ENCODE measurements at regions not wholly inside any gene's neighbourhood (a gene's known extent, or its start where the extent isn't known, plus 50 kb on each side); places are given as distances from the start of the nearest gene placed in this dataset.

GRCh38 chr2:66080127-66080526 is 354.8 kb upstream of the MEIS1 start:
- in situ Hi-C loops (cut with HindIII; ENCODE audit: low pct_unique_long_range_greater_than_20kb, low sequenced_read_pairs) (no loop called here), intact Hi-C loops (cut with micrococcal nuclease; ENCODE audit: unreplicated experiment) (loop anchor here (10.0 kb wide), 1 partner anchor 155 kb away; no protein-coding TSS in a partner anchor)
- DNase-seq (ENCODE audit: low read depth, low spot score), result no peak
- Histone ChIP-seq H3K27me3 (ENCODE audit: control insufficient read depth, insufficient read depth, low read length) (no peaks in the 10 kb centered on the region; the same call in 1 of the 2 replicates), H3K4me1 (ENCODE audit: control insufficient read depth, insufficient read depth, low read length) (no peaks in the 10 kb centered on the region), H3K27ac (ENCODE audit: low read length) (no peak overlapping the region), H3K36me3 (ENCODE audit: control insufficient read depth, insufficient read depth, low read length) (no peaks in the 10 kb centered on the region), H3K4me3 (ENCODE audit: low read depth in 2 of 2, low read length in 2 of 2) (no peak overlapping the region), H3K9me3 (ENCODE audit: control insufficient read depth, insufficient read depth, low read depth, low read length) (no peaks in the 10 kb centered on the region)
- BruUV-seq (replicated peaks), result no TSS peak
- TF ChIP-seq CTCF (IDR thresholded peaks at IDR 0.05) (no peak), REST (IDR thresholded peaks at IDR 0.05; ENCODE audit: insufficient read depth in 1 of 2, low read depth in 2 of 2, low read length in 1 of 2) (no peak), SIN3A (IDR thresholded peaks at IDR 0.05; ENCODE audit: borderline replicate concordance, insufficient read depth, low read depth, low read length) (no peak), POLR2AphosphoS5 (IDR thresholded peaks at IDR 0.05; ENCODE audit: low read depth, low read length) (no peak), TCF7L2 (IDR thresholded peaks at IDR 0.05; ENCODE audit: low read depth, low read length) (no peak)
- POLR2A ChIA-PET, result no interaction called here
- CTCF ChIA-PET, result no interaction called here
- no peak for ATAC-seq

- POLR2A ChIA-PET, result no interaction called here
- no peaks in the 10 kb centered on the region; the same call in none of the 2 replicates for H3K27me3 ChIP-seq (ENCODE audit: control insufficient read depth, insufficient read depth, low read length)
- no peaks in the 10 kb centered on the region for H3K9me3 ChIP-seq (ENCODE audit: control insufficient read depth, insufficient read depth, low read depth, low read length)
- H3K4me3 ChIP-seq (ENCODE audit: low read depth in 2 of 2, low read length in 2 of 2), result no peak overlapping the region
- intact Hi-C loops (cut with micrococcal nuclease; ENCODE audit: unreplicated experiment), result no loop called here
- no peaks in the 10 kb centered on the region for H3K4me1 ChIP-seq (ENCODE audit: control insufficient read depth, insufficient read depth, low read length)
- in situ Hi-C loops (cut with HindIII; ENCODE audit: low pct_unique_long_range_greater_than_20kb, low sequenced_read_pairs), result no loop called here
- TF ChIP-seq POLR2AphosphoS5 (IDR thresholded peaks at IDR 0.05; ENCODE audit: low read depth, low read length), result no peak
- no peak for TF ChIP-seq SIN3A (IDR thresholded peaks at IDR 0.05; ENCODE audit: borderline replicate concordance, insufficient read depth, low read depth, low read length)
- TF ChIP-seq TCF7L2 (IDR thresholded peaks at IDR 0.05; ENCODE audit: low read depth, low read length), result no peak
- no peak for TF ChIP-seq REST (IDR thresholded peaks at IDR 0.05; ENCODE audit: insufficient read depth in 1 of 2, low read depth in 2 of 2, low read length in 1 of 2)
- no peak for TF ChIP-seq CTCF (IDR thresholded peaks at IDR 0.05)
- H3K36me3 ChIP-seq (ENCODE audit: control insufficient read depth, insufficient read depth, low read length), result no peaks in the 10 kb centered on the region
- no peak for DNase-seq (ENCODE audit: low read depth, low spot score)
- no peak for ATAC-seq
- CTCF ChIA-PET, result no interaction called here
- no peak overlapping the region for H3K27ac ChIP-seq (ENCODE audit: low read length)
- BruUV-seq (replicated peaks), result no TSS peak
Measured at GRCh38 chr2:66073172-66073571, 361.8 kb upstream of the MEIS1 start.

Measured in Panc1 (cell line).